ENCODE measurements at regions not wholly inside any gene's neighbourhood (a gene's known extent, or its start where the extent isn't known, plus 50 kb on each side); places are given as distances from the start of the nearest gene placed in this dataset.

GRCh38 chr6:22694092-22694724 lies 124.8 kb downstream of the HDGFL1 start:
- Histone ChIP-seq H3K4me3 (ENCODE audit: low read length) (no peak overlapping the region), H3K27me3 (ENCODE audit: low read depth, low read length) (no peaks in the 10 kb centered on the region), H3K9me3 (ENCODE audit: insufficient read depth, low read length) (no peaks in the 10 kb centered on the region), H3K27ac (ENCODE audit: low read length) (no peak overlapping the region), H4K20me1 (ENCODE audit: insufficient read depth, low read length) (no peaks in the 10 kb centered on the region), H3K4me2 (ENCODE audit: low read length) (no peak overlapping the region), H3K36me3 (replicated peaks; ENCODE audit: low read depth, low read length) (no peaks in the 10 kb centered on the region), H2AFZ (ENCODE audit: low read depth, low read length) (no peak overlapping the region), H3K4me1 (ENCODE audit: low read length) (no peaks in the 10 kb centered on the region), H3K79me2 (ENCODE audit: low read length) (no peaks in the 10 kb centered on the region), H3K9ac (ENCODE audit: low read length) (no peak overlapping the region)
- TF ChIP-seq, protein P1, sequence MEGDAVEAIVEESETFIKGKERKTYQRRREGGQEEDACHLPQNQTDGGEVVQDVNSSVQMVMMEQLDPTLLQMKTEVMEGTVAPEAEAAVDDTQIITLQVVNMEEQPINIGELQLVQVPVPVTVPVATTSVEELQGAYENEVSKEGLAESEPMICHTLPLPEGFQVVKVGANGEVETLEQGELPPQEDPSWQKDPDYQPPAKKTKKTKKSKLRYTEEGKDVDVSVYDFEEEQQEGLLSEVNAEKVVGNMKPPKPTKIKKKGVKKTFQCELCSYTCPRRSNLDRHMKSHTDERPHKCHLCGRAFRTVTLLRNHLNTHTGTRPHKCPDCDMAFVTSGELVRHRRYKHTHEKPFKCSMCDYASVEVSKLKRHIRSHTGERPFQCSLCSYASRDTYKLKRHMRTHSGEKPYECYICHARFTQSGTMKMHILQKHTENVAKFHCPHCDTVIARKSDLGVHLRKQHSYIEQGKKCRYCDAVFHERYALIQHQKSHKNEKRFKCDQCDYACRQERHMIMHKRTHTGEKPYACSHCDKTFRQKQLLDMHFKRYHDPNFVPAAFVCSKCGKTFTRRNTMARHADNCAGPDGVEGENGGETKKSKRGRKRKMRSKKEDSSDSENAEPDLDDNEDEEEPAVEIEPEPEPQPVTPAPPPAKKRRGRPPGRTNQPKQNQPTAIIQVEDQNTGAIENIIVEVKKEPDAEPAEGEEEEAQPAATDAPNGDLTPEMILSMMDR (IDR thresholded peaks at IDR 0.05; ENCODE audit: low read depth, low read length) = no peak
- no peak for TF ChIP-seq EZH2phosphoT487 (IDR thresholded peaks at IDR 0.05; ENCODE audit: low read depth)

GRCh38 chr6:22696481-22696880 lies 127.1 kb downstream of the HDGFL1 start:
- H3K4me3 ChIP-seq (ENCODE audit: low read length) = no peak overlapping the region
- H3K27me3 ChIP-seq (ENCODE audit: low read depth, low read length) = no peaks in the 10 kb centered on the region
- H3K27ac ChIP-seq (ENCODE audit: low read length) = no peak overlapping the region
- no peaks in the 10 kb centered on the region for H3K4me1 ChIP-seq (ENCODE audit: low read length)
- TF ChIP-seq, protein P1 (IDR thresholded peaks at IDR 0.05; ENCODE audit: low read depth, low read length) = no peak
- no peak for TF ChIP-seq EZH2phosphoT487 (IDR thresholded peaks at IDR 0.05; ENCODE audit: low read depth)
- H3K4me2 ChIP-seq (ENCODE audit: low read length) = no peak overlapping the region
- H3K9ac ChIP-seq (ENCODE audit: low read length) = no peak overlapping the region
- H4K20me1 ChIP-seq (ENCODE audit: insufficient read depth, low read length) = no peaks in the 10 kb centered on the region
- no peak overlapping the region for H2AFZ ChIP-seq (ENCODE audit: low read depth, low read length)
- H3K9me3 ChIP-seq (ENCODE audit: insufficient read depth, low read length) = no peaks in the 10 kb centered on the region
- H3K79me2 ChIP-seq (ENCODE audit: low read length) = no peaks in the 10 kb centered on the region
- no peaks in the 10 kb centered on the region for H3K36me3 ChIP-seq (replicated peaks; ENCODE audit: low read depth, low read length)

DNA sequence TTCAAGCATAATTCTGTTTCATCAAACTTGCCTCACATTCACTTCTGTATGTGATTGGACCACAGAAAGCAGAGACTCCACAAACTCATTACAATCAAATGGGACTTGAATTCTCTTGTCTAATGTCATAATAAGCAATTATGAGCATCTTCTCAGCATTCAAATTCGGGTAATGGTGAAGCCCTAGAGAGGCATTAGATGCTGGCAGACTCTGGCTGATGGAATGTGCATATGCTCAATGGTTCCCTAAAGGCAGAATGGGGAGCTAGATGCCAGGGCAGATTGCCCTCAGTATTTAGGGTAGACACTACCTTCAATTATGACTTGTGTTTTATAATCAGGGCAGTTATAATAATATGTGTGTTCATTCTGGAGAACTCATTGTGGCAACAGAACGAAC lies 127.9 kb downstream of the HDGFL1 start:
- no peaks in the 10 kb centered on the region for H3K9me3 ChIP-seq (ENCODE audit: insufficient read depth, low read length)
- TF ChIP-seq, protein P1 (IDR thresholded peaks at IDR 0.05; ENCODE audit: low read depth, low read length) = no peak
- no peaks in the 10 kb centered on the region for H3K79me2 ChIP-seq (ENCODE audit: low read length)
- no peaks in the 10 kb centered on the region for H3K4me1 ChIP-seq (ENCODE audit: low read length)
- H4K20me1 ChIP-seq (ENCODE audit: insufficient read depth, low read length) = no peaks in the 10 kb centered on the region
- H3K27ac ChIP-seq (ENCODE audit: low read length) = no peak overlapping the region
- no peak overlapping the region for H2AFZ ChIP-seq (ENCODE audit: low read depth, low read length)
- H3K27me3 ChIP-seq (ENCODE audit: low read depth, low read length) = no peaks in the 10 kb centered on the region
- no peak overlapping the region for H3K4me3 ChIP-seq (ENCODE audit: low read length)
- H3K36me3 ChIP-seq (replicated peaks; ENCODE audit: low read depth, low read length) = no peaks in the 10 kb centered on the region
- no peak overlapping the region for H3K9ac ChIP-seq (ENCODE audit: low read length)
- H3K4me2 ChIP-seq (ENCODE audit: low read length) = no peak overlapping the region

GRCh38 chr6:22699151-22699550 lies 129.8 kb downstream of the HDGFL1 start:
- no peaks in the 10 kb centered on the region for H3K9me3 ChIP-seq (ENCODE audit: insufficient read depth, low read length)
- no peaks in the 10 kb centered on the region for H3K4me1 ChIP-seq (ENCODE audit: low read length)
- H3K9ac ChIP-seq (ENCODE audit: low read length) = no peak overlapping the region
- TF ChIP-seq, protein P1 (IDR thresholded peaks at IDR 0.05; ENCODE audit: low read depth, low read length) = no peak
- no peak for TF ChIP-seq EZH2phosphoT487 (IDR thresholded peaks at IDR 0.05; ENCODE audit: low read depth)
- H3K36me3 ChIP-seq (replicated peaks; ENCODE audit: low read depth, low read length) = no peaks in the 10 kb centered on the region
- no peak overlapping the region for H3K4me2 ChIP-seq (ENCODE audit: low read length)
- H3K27me3 ChIP-seq (ENCODE audit: low read depth, low read length) = no peaks in the 10 kb centered on the region
- H2AFZ ChIP-seq (ENCODE audit: low read depth, low read length) = no peak overlapping the region
- no peak overlapping the region for H3K27ac ChIP-seq (ENCODE audit: low read length)
- no peak overlapping the region for H3K4me3 ChIP-seq (ENCODE audit: low read length)
- H4K20me1 ChIP-seq (ENCODE audit: insufficient read depth, low read length) = no peaks in the 10 kb centered on the region
- no peaks in the 10 kb centered on the region for H3K79me2 ChIP-seq (ENCODE audit: low read length)

Measured in OCI-LY3 (cell line).